Naive thymus-derived CD4-positive, alpha-beta T cell (primary cell): ENCODE measurements at regions not wholly inside any gene's neighbourhood (a gene's known extent, or its start where the extent isn't known, plus 50 kb on each side); places are given as distances from the start of the nearest gene placed in this dataset.

ENCODE experiments used
- ATAC-seq: fragments of 150-1000 bp; cut with Tn5 transposase; 2 replicates; pipeline ENCODE4 v1.10.0; 2021; ENCODE audit warnings: mild to moderate bottlenecking, moderate library complexity
- CTCF ChIA-PET: fragments of 350-600 bp; sonication (Branson Sonifier 250); formaldehyde crosslinking; loops from one replicate; lab custom pipeline; 2021; ENCODE audit warnings: antibody characterized with exemption; lab: Charles Lee
- POLR2A ChIA-PET: fragments of 350-600 bp; sonication (Branson Sonifier 250); formaldehyde crosslinking; loops from one replicate; lab custom pipeline; 2021; ENCODE audit warnings: antibody characterized with exemption, inconsistent platforms; lab: Charles Lee
- DNase-seq, 9 donors: peaks; one replicate each; pipeline versions ENCODE4 v3.0.0 to v3.0.0-alpha.2; 2020 to 2022; ENCODE audit warnings: mixed read lengths in 1 of 9
- H3K27ac ChIP-seq: one replicate; pipeline ENCODE4 v1.7.0; 2013; ENCODE audit warnings: mild to moderate bottlenecking, low read depth, low read length, moderate library complexity
- H3K27me3 ChIP-seq, 2 donors: one replicate each; pipeline ENCODE4 v1.7.0; 2013; ENCODE audit warnings: low read length in 2 of 2, mild to moderate bottlenecking in 2 of 2, moderate library complexity in 2 of 2; ENCODE audit not compliant: control insufficient read depth in 2 of 2, insufficient read depth in 2 of 2
- H3K36me3 ChIP-seq, 3 experiments: 1 replicate in 2 of 3; 2 replicates in 1 of 3; pipeline ENCODE4 v1.7.0; 2013; ENCODE audit warnings: low read length in 3 of 3, mild to moderate bottlenecking in 3 of 3, moderate library complexity in 1 of 3; ENCODE audit not compliant: insufficient read depth in 3 of 3, control insufficient read depth in 2 of 3
- H3K4me1 ChIP-seq, 2 donors: one replicate each; pipeline ENCODE4 v1.7.0; 2013; ENCODE audit warnings: low read length in 2 of 2, mild to moderate bottlenecking in 2 of 2, moderate library complexity in 1 of 2; ENCODE audit not compliant: control insufficient read depth in 2 of 2, insufficient read depth in 2 of 2
- H3K4me3 ChIP-seq: 2 replicates; pipeline ENCODE4 v1.7.0; 2013; ENCODE audit warnings: mild to moderate bottlenecking, low read length
- H3K9me3 ChIP-seq, 3 experiments: 1 replicate in 2 of 3; 2 replicates in 1 of 3; pipeline ENCODE4 v1.7.0; 2013; ENCODE audit warnings: low read length in 3 of 3; ENCODE audit not compliant: control insufficient read depth in 2 of 3
- H3K27ac Mint-ChIP-seq, 9 donors: one replicate each; pipeline ENCODE4 v1.8.0; 2020 to 2022; ENCODE audit warnings: mixed read lengths in 9 of 9, mild to moderate bottlenecking in 8 of 9, moderate library complexity in 5 of 9, inconsistent platforms in 2 of 9
- H3K27me3 Mint-ChIP-seq, 5 donors: one replicate each; pipeline ENCODE4 v1.8.0; 2021 to 2022; ENCODE audit warnings: mixed read lengths in 5 of 5, mild to moderate bottlenecking in 1 of 5
- H3K36me3 Mint-ChIP-seq, 5 donors: one replicate each; pipeline ENCODE4 v1.8.0; 2020 to 2022; ENCODE audit warnings: mixed read lengths in 5 of 5, mild to moderate bottlenecking in 3 of 5, inconsistent platforms in 1 of 5
- H3K4me1 Mint-ChIP-seq, 7 donors: one replicate each; pipeline ENCODE4 v1.8.0; 2020 to 2022; ENCODE audit warnings: mixed read lengths in 7 of 7, mild to moderate bottlenecking in 3 of 7, inconsistent platforms in 1 of 7
- H3K4me3 Mint-ChIP-seq, 10 donors: one replicate each; pipeline ENCODE4 v1.8.0; 2020 to 2022; ENCODE audit warnings: mild to moderate bottlenecking in 10 of 10, mixed read lengths in 10 of 10, moderate library complexity in 6 of 10, inconsistent platforms in 2 of 10
- H3K9me3 Mint-ChIP-seq, 11 donors: one replicate each; pipeline ENCODE4 v1.8.0; 2020 to 2022; ENCODE audit warnings: mixed read lengths in 11 of 11, mild to moderate bottlenecking in 4 of 11, inconsistent platforms in 1 of 11, moderate library complexity in 1 of 11
- intact Hi-C, 2 donors: fragments of 100-400 bp; cut with micrococcal nuclease; formaldehyde crosslinking; loops; one replicate each; pipeline ENCODE4 v1.15.1; 2023

- no peak for DNase-seq
- H3K36me3 Mint-ChIP-seq = no peaks in the 10 kb centered on the region
- Histone ChIP-seq H3K27me3 (no peaks in the 10 kb centered on the region), H3K9me3 (no peaks in the 10 kb centered on the region), H3K4me1 (no peaks in the 10 kb centered on the region), H3K36me3 (no peaks in the 10 kb centered on the region), H3K4me3 (no peak overlapping the region), H3K27ac (no peak overlapping the region)
- no peak overlapping the region for H3K4me3 Mint-ChIP-seq
- H3K27ac Mint-ChIP-seq = no peak overlapping the region
- ChIA-PET POLR2A (no interaction called here), CTCF (no interaction called here)
- H3K4me1 Mint-ChIP-seq = no peaks in the 10 kb centered on the region
- no peaks in the 10 kb centered on the region for H3K27me3 Mint-ChIP-seq
- no peak for ATAC-seq
- peaks cover 3 to 34% (median 17%) of the 10 kb centered on the region in 11 donors for H3K9me3 Mint-ChIP-seq
- intact Hi-C loops = no loop called here
Observed at GRCh38 chr1:189021577-189021976, 1456.1 kb downstream of the BRINP3 start.

- Mint-ChIP-seq H3K27me3 (no peaks in the 10 kb centered on the region), H3K9me3 (peaks cover under 1 to 30% (median 13%) of the 10 kb centered on the region in 11 donors), H3K4me1 (no peaks in the 10 kb centered on the region), H3K27ac (no peak overlapping the region), H3K4me3 (no peak overlapping the region), H3K36me3 (no peaks in the 10 kb centered on the region)
- H3K27me3 ChIP-seq = no peaks in the 10 kb centered on the region
- no peak overlapping the region for H3K4me3 ChIP-seq
- CTCF ChIA-PET = no interaction called here
- no peak overlapping the region for H3K27ac ChIP-seq
- DNase-seq (no peak), ATAC-seq (no peak)
- H3K36me3 ChIP-seq = no peaks in the 10 kb centered on the region
- no peaks in the 10 kb centered on the region for H3K9me3 ChIP-seq
- no peaks in the 10 kb centered on the region for H3K4me1 ChIP-seq
- intact Hi-C loops = no loop called here
- POLR2A ChIA-PET = no interaction called here
Observed at GRCh38 chr1:189022015-189022414, 1455.6 kb downstream of the BRINP3 start.

GRCh38 chr1:189027512-189027911 lies 1450.2 kb downstream of the BRINP3 start:
- Mint-ChIP-seq H3K9me3 (peaks cover 0 to 29% (median 6%) of the 10 kb centered on the region in 11 donors), H3K4me3 (no peak overlapping the region), H3K4me1 (no peaks in the 10 kb centered on the region), H3K27me3 (no peaks in the 10 kb centered on the region), H3K36me3 (no peaks in the 10 kb centered on the region), H3K27ac (no peak overlapping the region)
- Histone ChIP-seq H3K27me3 (no peaks in the 10 kb centered on the region), H3K4me3 (no peak overlapping the region), H3K27ac (no peak overlapping the region), H3K9me3 (no peaks in the 10 kb centered on the region), H3K36me3 (no peaks in the 10 kb centered on the region), H3K4me1 (no peaks in the 10 kb centered on the region)
- ChIA-PET POLR2A (no interaction called here), CTCF (no interaction called here)
- ATAC-seq (no peak), DNase-seq (no peak)
- intact Hi-C loops = no loop called here

GRCh38 chr1:189033169-189033568 lies 1444.5 kb downstream of the BRINP3 start:
- H3K4me3 ChIP-seq = no peak overlapping the region
- Mint-ChIP-seq H3K36me3 (no peaks in the 10 kb centered on the region), H3K27ac (no peak overlapping the region), H3K4me3 (no peak overlapping the region), H3K4me1 (no peaks in the 10 kb centered on the region), H3K9me3 (peaks cover 0 to 27% (median 4%) of the 10 kb centered on the region in 11 donors), H3K27me3 (no peaks in the 10 kb centered on the region)
- no peaks in the 10 kb centered on the region for H3K27me3 ChIP-seq
- ChIA-PET POLR2A (no interaction called here), CTCF (no interaction called here)
- no peak overlapping the region for H3K27ac ChIP-seq
- H3K36me3 ChIP-seq = no peaks in the 10 kb centered on the region
- H3K4me1 ChIP-seq = no peaks in the 10 kb centered on the region
- intact Hi-C loops = no loop called here
- DNase-seq (no peak), ATAC-seq (no peak)
- no peaks in the 10 kb centered on the region for H3K9me3 ChIP-seq

GRCh38 chr1:189036628-189037027 lies 1441.0 kb downstream of the BRINP3 start:
- CTCF ChIA-PET = no interaction called here
- intact Hi-C loops = no loop called here
- Histone ChIP-seq H3K27ac (no peak overlapping the region), H3K9me3 (no peaks in the 10 kb centered on the region), H3K4me1 (no peaks in the 10 kb centered on the region), H3K36me3 (no peaks in the 10 kb centered on the region), H3K27me3 (no peaks in the 10 kb centered on the region), H3K4me3 (no peak overlapping the region)
- Mint-ChIP-seq H3K27me3 (no peaks in the 10 kb centered on the region), H3K4me3 (no peak overlapping the region), H3K9me3 (peaks cover 0 to 21% (median 3%) of the 10 kb centered on the region in 11 donors), H3K4me1 (no peaks in the 10 kb centered on the region), H3K36me3 (no peaks in the 10 kb centered on the region), H3K27ac (no peak overlapping the region)
- ATAC-seq (no peak), DNase-seq (no peak)
- POLR2A ChIA-PET = no interaction called here

GRCh38 chr1:189046127-189046526 lies 1431.5 kb downstream of the BRINP3 start:
- peaks cover 0 to 19% (median 4%) of the 10 kb centered on the region in 11 donors for H3K9me3 Mint-ChIP-seq
- no peak overlapping the region for H3K27ac ChIP-seq
- H3K9me3 ChIP-seq = no peaks in the 10 kb centered on the region
- H3K4me3 Mint-ChIP-seq = no peak overlapping the region
- H3K27me3 Mint-ChIP-seq = no peaks in the 10 kb centered on the region
- intact Hi-C loops = no loop called here
- no peak overlapping the region for H3K4me3 ChIP-seq
- no peak for ATAC-seq
- no peaks in the 10 kb centered on the region for H3K36me3 ChIP-seq
- no peaks in the 10 kb centered on the region for H3K4me1 ChIP-seq
- POLR2A ChIA-PET = no interaction called here
- CTCF ChIA-PET = no interaction called here
- H3K4me1 Mint-ChIP-seq = no peaks in the 10 kb centered on the region
- no peak overlapping the region for H3K27ac Mint-ChIP-seq
- no peaks in the 10 kb centered on the region for H3K36me3 Mint-ChIP-seq
- no peaks in the 10 kb centered on the region for H3K27me3 ChIP-seq
- DNase-seq = no peak

- no peaks in the 10 kb centered on the region for H3K27me3 Mint-ChIP-seq
- no peaks in the 10 kb centered on the region for H3K36me3 Mint-ChIP-seq
- POLR2A ChIA-PET = no interaction called here
- CTCF ChIA-PET = no interaction called here
- H3K27ac Mint-ChIP-seq = no peak overlapping the region
- H3K9me3 Mint-ChIP-seq = peaks cover 0 to 6% (median 2%) of the 10 kb centered on the region in 11 donors
- DNase-seq (no peak), ATAC-seq (no peak)
- no peak overlapping the region for H3K27ac ChIP-seq
- H3K4me3 Mint-ChIP-seq = no peak overlapping the region
- intact Hi-C loops = no loop called here
- no peak overlapping the region for H3K4me3 ChIP-seq
- no peaks in the 10 kb centered on the region for H3K27me3 ChIP-seq
- H3K36me3 ChIP-seq = no peaks in the 10 kb centered on the region
- H3K4me1 ChIP-seq = no peaks in the 10 kb centered on the region
- H3K4me1 Mint-ChIP-seq = no peaks in the 10 kb centered on the region
- H3K9me3 ChIP-seq = no peaks in the 10 kb centered on the region
Observed at GRCh38 chr1:189084811-189085210, 1392.9 kb downstream of the BRINP3 start.
